DMS153 (cell line): ENCODE measurements at regions not wholly inside any gene's neighbourhood (a gene's known extent, or its start where the extent isn't known, plus 50 kb on each side); places are given as distances from the start of the nearest gene placed in this dataset.

Experiments
- DNase-seq: peaks from one replicate; lab custom pipeline; 2025; lab: John Stamatoyannopoulos, UW

GRCh38 chr4:143082701-143083100 is 102.0 kb upstream of the USP38 start:
- no peak for DNase-seq

- DNase-seq: no peak
Observed at GRCh38 chr4:143083756-143084472, 100.8 kb upstream of the USP38 start.

- DNase-seq: no peak
Observed at GRCh38 chr4:143084566-143084965, 100.2 kb upstream of the USP38 start.

- DNase-seq: no peak
Observed at GRCh38 chr4:143085224-143085623, 99.5 kb upstream of the USP38 start.

GRCh38 chr4:143085659-143086058 is 99.1 kb upstream of the USP38 start:
- DNase-seq: no peak

GRCh38 chr4:143089291-143089690 is 95.4 kb upstream of the USP38 start:
- DNase-seq: no peak

- DNase-seq: no peak
Observed at GRCh38 chr4:143089847-143090246, 94.9 kb upstream of the USP38 start.

GRCh38 chr4:143091862-143092261 is 92.9 kb upstream of the USP38 start:
- DNase-seq: no peak

- DNase-seq: no peak
Observed at GRCh38 chr4:143095447-143095846, 89.3 kb upstream of the USP38 start.

- no peak for DNase-seq
Observed at GRCh38 chr4:143097751-143098150, 87.0 kb upstream of the USP38 start.

- no peak for DNase-seq
Observed at GRCh38 chr4:143099693-143100092, 85.0 kb upstream of the USP38 start.

- DNase-seq: no peak
Observed at GRCh38 chr4:143109376-143109775, 75.3 kb upstream of the USP38 start.

GRCh38 chr4:143118663-143119062 is 66.1 kb upstream of the USP38 start:
- DNase-seq: no peak

- DNase-seq: no peak
Observed at GRCh38 chr4:143127621-143128020, 57.1 kb upstream of the USP38 start.

GRCh38 chr4:143133977-143134376 is 50.7 kb upstream of the USP38 start:
- DNase-seq: no peak
